DND-41 (cell line): ENCODE measurements at regions not wholly inside any gene's neighbourhood (a gene's known extent, or its start where the extent isn't known, plus 50 kb on each side); places are given as distances from the start of the nearest gene placed in this dataset.

Source experiments
- CTCF ChIP-seq: IDR thresholded peaks from 2 replicates; pipeline ENCODE4 v1.5.1; 2012; ENCODE audit warnings: borderline replicate concordance, low read length, moderate library complexity, mild to moderate bottlenecking; ENCODE audit not compliant: poor library complexity, severe bottlenecking; ENCODE audit errors: extremely low read depth
- EZH2 ChIP-seq: IDR thresholded peaks from 3 replicates; pipeline ENCODE4 v1.6.1; 2012; ENCODE audit warnings: borderline replicate concordance, low read depth, mild to moderate bottlenecking, moderate library complexity, low read length, inconsistent platforms; ENCODE audit not compliant: severe bottlenecking

DNA sequence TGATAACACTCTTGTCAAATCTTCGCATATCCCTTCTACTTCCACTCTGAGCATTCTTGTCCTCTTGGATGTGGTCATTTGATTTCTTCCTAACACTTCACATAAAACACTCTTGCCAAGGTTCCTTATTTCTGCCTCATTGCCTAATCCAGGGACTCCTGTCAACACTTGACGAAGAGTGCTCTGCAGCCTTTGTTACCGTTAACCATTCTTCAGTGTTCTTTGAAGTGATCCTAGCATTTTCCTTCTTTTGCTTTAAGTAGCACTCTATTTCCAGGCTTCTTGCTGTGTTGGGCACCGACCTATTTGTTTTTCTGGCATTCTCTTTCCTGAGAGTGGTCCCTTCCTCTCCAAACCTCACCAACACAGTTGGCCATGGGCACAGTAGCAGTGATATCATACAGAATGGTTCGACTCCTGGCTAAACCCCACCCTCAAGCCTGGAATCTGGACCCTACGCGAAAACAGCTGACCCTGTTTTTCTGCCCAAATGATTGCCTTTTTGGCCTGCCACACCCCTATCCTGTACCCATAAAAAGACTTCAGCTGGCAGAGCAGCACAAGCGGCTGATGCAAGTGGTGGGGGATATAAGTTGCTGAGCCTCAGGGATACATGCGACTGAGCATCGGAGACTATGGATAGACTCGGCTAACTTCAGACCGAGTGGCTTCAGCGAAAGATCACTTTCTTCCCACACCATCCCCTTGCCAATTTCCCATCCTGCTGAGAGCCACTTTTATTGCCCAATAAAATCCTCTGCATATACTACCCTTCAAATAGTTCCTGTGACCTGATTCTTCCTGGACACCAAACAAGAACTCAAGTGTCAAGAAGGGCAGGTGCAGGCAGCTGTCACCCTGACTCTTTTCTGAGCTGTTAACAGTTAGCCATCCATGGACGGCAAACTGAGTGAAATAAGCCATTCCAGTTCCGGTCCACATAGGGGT is 820.6 kb downstream of the CCSER2 start:
- no peak for TF ChIP-seq CTCF
- no peak for TF ChIP-seq EZH2
